ENCODE measurements at regions not wholly inside any gene's neighbourhood (a gene's known extent, or its start where the extent isn't known, plus 50 kb on each side); places are given as distances from the start of the nearest gene placed in this dataset.

GRCh38 chr16:85169333-85170065 lies 57.2 kb upstream of the CIBAR2 start:
- Histone ChIP-seq H3K9ac (ENCODE audit: low read length) (peak overlapping the region; percentile 84), H3K36me3 (ENCODE audit: control insufficient read depth, insufficient read depth, low read length, severe bottlenecking) (no peaks in the 10 kb centered on the region), H3K4me3 (ENCODE audit: low read length) (peak overlapping the region; percentile 84), H3K4me1 (ENCODE audit: control insufficient read depth, insufficient read depth, low read length) (peaks cover 69% of the 10 kb centered on the region), H3K9me3 (ENCODE audit: control insufficient read depth, low read length) (no peaks in the 10 kb centered on the region), H3K27me3 (replicated peaks; ENCODE audit: control insufficient read depth, insufficient read depth, low read length) (no peaks in the 10 kb centered on the region)
- peak; percentile 65 for DNase-seq (ENCODE audit: low read depth)

DNA sequence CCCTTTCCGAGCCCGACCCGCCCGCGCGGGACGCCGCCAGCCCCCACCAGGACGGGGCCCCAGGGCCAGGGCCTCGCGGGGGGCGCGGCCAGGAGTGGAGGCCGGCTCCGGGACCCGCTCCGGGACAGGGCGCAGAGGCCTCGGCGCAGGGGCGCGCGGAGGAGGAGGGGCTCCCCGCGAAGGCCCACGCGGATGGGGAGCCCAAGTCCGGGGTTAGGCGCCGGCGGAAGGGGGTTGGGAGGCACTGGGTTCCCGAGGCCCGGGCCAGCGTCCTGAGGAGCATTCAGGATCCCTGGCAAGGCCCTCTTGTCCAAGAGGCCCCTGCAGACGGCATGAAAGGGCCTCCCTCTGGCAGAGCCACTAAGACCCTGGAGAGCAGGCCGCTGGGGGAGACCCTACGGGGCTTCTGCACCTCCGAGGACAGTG lies 57.8 kb upstream of the CIBAR2 start:
- H3K27me3 ChIP-seq (replicated peaks; ENCODE audit: control insufficient read depth, insufficient read depth, low read length), result no peaks in the 10 kb centered on the region
- peak; percentile 25 for DNase-seq (ENCODE audit: low read depth)
- H3K4me3 ChIP-seq (ENCODE audit: low read length), result peak overlapping the region; percentile 84
- H3K4me1 ChIP-seq (ENCODE audit: control insufficient read depth, insufficient read depth, low read length), result peaks cover 70% of the 10 kb centered on the region
- H3K36me3 ChIP-seq (ENCODE audit: control insufficient read depth, insufficient read depth, low read length, severe bottlenecking), result no peaks in the 10 kb centered on the region
- no peaks in the 10 kb centered on the region for H3K9me3 ChIP-seq (ENCODE audit: control insufficient read depth, low read length)
- H3K9ac ChIP-seq (ENCODE audit: low read length), result peak overlapping the region; percentile 84

DNA sequence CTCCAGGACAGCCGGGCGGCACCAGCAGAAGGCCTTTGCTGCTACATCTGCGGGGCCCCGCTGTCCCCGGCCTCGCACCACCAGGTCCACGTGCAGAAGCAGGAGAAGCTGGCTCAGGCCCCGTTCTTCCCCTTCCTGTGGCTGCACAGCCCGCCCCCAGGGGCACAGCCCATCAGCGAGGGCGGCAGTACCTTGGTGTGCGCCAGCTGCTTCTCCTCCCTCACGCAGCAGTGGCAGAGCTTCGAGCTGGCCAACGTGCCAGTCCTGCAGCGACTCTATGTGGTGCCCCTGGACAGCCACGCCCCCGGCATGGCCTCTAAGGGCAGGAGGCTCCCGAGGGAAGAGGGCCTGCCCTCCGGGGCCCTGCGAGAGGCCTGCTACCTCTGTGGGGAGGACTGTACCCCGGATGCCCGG lies 58.3 kb upstream of the CIBAR2 start:
- no peaks in the 10 kb centered on the region for H3K36me3 ChIP-seq (ENCODE audit: control insufficient read depth, insufficient read depth, low read length, severe bottlenecking)
- peaks cover 72% of the 10 kb centered on the region for H3K4me1 ChIP-seq (ENCODE audit: control insufficient read depth, insufficient read depth, low read length)
- H3K9ac ChIP-seq (ENCODE audit: low read length), result peak overlapping the region; percentile 84
- DNase-seq (ENCODE audit: low read depth), result no peak
- H3K9me3 ChIP-seq (ENCODE audit: control insufficient read depth, low read length), result no peaks in the 10 kb centered on the region
- H3K4me3 ChIP-seq (ENCODE audit: low read length), result peak overlapping the region; percentile 84
- H3K27me3 ChIP-seq (replicated peaks; ENCODE audit: control insufficient read depth, insufficient read depth, low read length), result no peaks in the 10 kb centered on the region

DNA sequence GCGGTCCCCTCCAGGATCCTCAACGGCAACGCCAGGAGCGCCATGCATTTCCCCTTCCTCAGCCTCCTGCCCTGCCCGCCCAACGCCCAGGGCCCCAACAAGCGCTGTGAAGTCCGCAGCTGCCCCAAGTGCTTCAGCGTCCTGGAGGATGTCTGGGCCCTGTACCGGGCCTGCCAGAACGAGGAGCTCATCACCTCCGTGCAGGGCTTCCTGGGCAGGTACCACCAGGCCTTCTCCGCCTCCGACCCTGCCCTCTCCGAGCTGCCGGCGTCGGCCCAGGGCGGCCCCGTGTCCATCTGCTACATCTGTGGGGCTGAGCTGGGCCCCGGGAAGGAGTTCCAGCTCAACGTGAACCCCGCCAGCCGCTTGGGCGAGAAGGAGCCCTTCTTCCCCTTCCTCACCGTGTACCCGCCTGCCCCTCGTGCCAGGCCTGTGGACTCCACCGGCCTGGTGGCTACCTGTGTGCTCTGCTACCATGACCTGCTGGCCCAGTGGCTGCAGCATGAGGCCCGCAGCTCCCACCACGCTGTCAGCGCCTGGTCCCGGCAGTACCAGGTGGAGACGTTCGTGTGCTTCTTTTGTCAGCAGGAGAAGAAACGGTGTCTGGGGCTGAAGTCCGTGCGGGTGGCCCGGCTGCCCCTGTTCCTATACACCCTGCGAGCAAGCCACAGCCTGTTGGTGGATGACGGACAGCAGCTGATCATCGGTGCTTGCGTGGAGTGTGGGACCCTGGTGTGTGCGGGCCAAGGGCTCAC lies 58.9 kb upstream of the CIBAR2 start:
- Histone ChIP-seq H3K9me3 (ENCODE audit: control insufficient read depth, low read length) (no peaks in the 10 kb centered on the region), H3K4me1 (ENCODE audit: control insufficient read depth, insufficient read depth, low read length) (peaks cover 74% of the 10 kb centered on the region), H3K36me3 (ENCODE audit: control insufficient read depth, insufficient read depth, low read length, severe bottlenecking) (no peaks in the 10 kb centered on the region), H3K9ac (ENCODE audit: low read length) (peak overlapping the region; percentile 84), H3K27me3 (replicated peaks; ENCODE audit: control insufficient read depth, insufficient read depth, low read length) (no peaks in the 10 kb centered on the region), H3K4me3 (ENCODE audit: low read length) (peak overlapping the region; percentile 84)
- DNase-seq (ENCODE audit: low read depth), result no peak

- peak; percentile 40 for DNase-seq (ENCODE audit: low read depth)
- Histone ChIP-seq H3K27me3 (replicated peaks; ENCODE audit: control insufficient read depth, insufficient read depth, low read length) (no peaks in the 10 kb centered on the region), H3K4me1 (ENCODE audit: control insufficient read depth, insufficient read depth, low read length) (peaks cover 69% of the 10 kb centered on the region), H3K9me3 (ENCODE audit: control insufficient read depth, low read length) (no peaks in the 10 kb centered on the region), H3K36me3 (ENCODE audit: control insufficient read depth, insufficient read depth, low read length, severe bottlenecking) (no peaks in the 10 kb centered on the region), H3K4me3 (ENCODE audit: low read length) (peak overlapping the region; percentile 84), H3K9ac (ENCODE audit: low read length) (peak overlapping the region; percentile 84)
Observed at GRCh38 chr16:85171759-85172454, 59.6 kb upstream of the CIBAR2 start.

DNA sequence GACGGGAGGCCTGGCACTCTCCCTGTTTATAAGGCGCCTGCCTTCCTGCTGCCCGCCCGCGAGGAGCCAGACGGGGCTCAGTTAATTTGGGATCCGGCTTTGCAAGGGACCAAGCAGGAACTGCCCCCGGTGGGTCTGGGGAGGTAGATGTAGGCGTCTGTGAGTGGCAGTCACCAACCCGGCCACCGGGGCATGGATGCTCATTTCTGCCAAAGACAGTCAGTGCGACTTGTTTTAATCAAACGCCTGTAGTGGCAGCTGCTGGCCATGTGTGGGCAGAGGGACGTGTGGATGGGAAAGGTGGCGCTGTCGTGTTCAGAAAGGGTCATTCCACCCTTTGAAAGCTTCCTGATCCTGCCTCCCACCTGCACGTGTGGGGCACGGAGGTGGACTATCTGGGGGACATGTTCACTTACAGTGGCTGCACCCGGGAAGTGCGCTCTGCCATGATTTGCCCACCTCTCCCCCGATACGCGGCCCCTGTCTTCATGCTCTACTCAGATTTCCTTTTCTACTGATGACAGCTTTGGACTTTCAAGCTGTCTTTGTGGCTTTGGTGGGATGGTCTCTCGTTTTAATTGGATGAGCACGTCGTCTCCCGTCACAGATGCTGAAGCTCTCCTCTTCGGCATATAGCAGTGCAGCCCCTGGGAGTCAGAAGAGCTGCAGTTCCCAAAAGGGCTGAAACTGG lies 60.3 kb upstream of the CIBAR2 start:
- Histone ChIP-seq H3K27me3 (replicated peaks; ENCODE audit: control insufficient read depth, insufficient read depth, low read length) (no peaks in the 10 kb centered on the region), H3K9ac (ENCODE audit: low read length) (peak overlapping the region; percentile 84), H3K4me1 (ENCODE audit: control insufficient read depth, insufficient read depth, low read length) (peaks cover 65% of the 10 kb centered on the region), H3K36me3 (ENCODE audit: control insufficient read depth, insufficient read depth, low read length, severe bottlenecking) (peaks cover 3% of the 10 kb centered on the region), H3K4me3 (ENCODE audit: low read length) (peak overlapping the region; percentile 84), H3K9me3 (ENCODE audit: control insufficient read depth, low read length) (no peaks in the 10 kb centered on the region)
- DNase-seq (ENCODE audit: low read depth), result peak; percentile 72

GRCh38 chr16:85173146-85173980 lies 61.1 kb upstream of the CIBAR2 start:
- H3K4me3 ChIP-seq (ENCODE audit: low read length), result peak overlapping the region; percentile 84
- H3K27me3 ChIP-seq (replicated peaks; ENCODE audit: control insufficient read depth, insufficient read depth, low read length), result no peaks in the 10 kb centered on the region
- peaks cover 58% of the 10 kb centered on the region for H3K4me1 ChIP-seq (ENCODE audit: control insufficient read depth, insufficient read depth, low read length)
- no peaks in the 10 kb centered on the region for H3K9me3 ChIP-seq (ENCODE audit: control insufficient read depth, low read length)
- peak; percentile 80 for DNase-seq (ENCODE audit: low read depth)
- peak overlapping the region; percentile 84 for H3K9ac ChIP-seq (ENCODE audit: low read length)
- H3K36me3 ChIP-seq (ENCODE audit: control insufficient read depth, insufficient read depth, low read length, severe bottlenecking), result peaks cover 7% of the 10 kb centered on the region

GRCh38 chr16:85173981-85174751 lies 61.9 kb upstream of the CIBAR2 start:
- no peaks in the 10 kb centered on the region for H3K9me3 ChIP-seq (ENCODE audit: control insufficient read depth, low read length)
- peak overlapping the region; percentile 84 for H3K9ac ChIP-seq (ENCODE audit: low read length)
- peak; percentile 86 for DNase-seq (ENCODE audit: low read depth)
- H3K4me3 ChIP-seq (ENCODE audit: low read length), result peak overlapping the region; percentile 84
- peaks cover 55% of the 10 kb centered on the region for H3K4me1 ChIP-seq (ENCODE audit: control insufficient read depth, insufficient read depth, low read length)
- no peaks in the 10 kb centered on the region for H3K27me3 ChIP-seq (replicated peaks; ENCODE audit: control insufficient read depth, insufficient read depth, low read length)
- H3K36me3 ChIP-seq (ENCODE audit: control insufficient read depth, insufficient read depth, low read length, severe bottlenecking), result peaks cover 7% of the 10 kb centered on the region

GRCh38 chr16:85174871-85175723 lies 62.8 kb upstream of the CIBAR2 start:
- DNase-seq (ENCODE audit: low read depth), result no peak
- Histone ChIP-seq H3K4me3 (ENCODE audit: low read length) (peak overlapping the region; percentile 84), H3K27me3 (replicated peaks; ENCODE audit: control insufficient read depth, insufficient read depth, low read length) (no peaks in the 10 kb centered on the region), H3K9me3 (ENCODE audit: control insufficient read depth, low read length) (no peaks in the 10 kb centered on the region), H3K9ac (ENCODE audit: low read length) (peak overlapping the region; percentile 84), H3K36me3 (ENCODE audit: control insufficient read depth, insufficient read depth, low read length, severe bottlenecking) (peaks cover 9% of the 10 kb centered on the region), H3K4me1 (ENCODE audit: control insufficient read depth, insufficient read depth, low read length) (peaks cover 55% of the 10 kb centered on the region)

Data from adipocyte (in vitro differentiated cells).